GM18519 (cell line): ENCODE measurements at regions not wholly inside any gene's neighbourhood (a gene's known extent, or its start where the extent isn't known, plus 50 kb on each side); places are given as distances from the start of the nearest gene placed in this dataset.

Experiments
- ATAC-seq: cut with Tn5 transposase; IDR thresholded peaks from one replicate; pipeline ENCODE4 v1.9.1; 2021; ENCODE audit warnings: mild to moderate bottlenecking, moderate library complexity; ENCODE audit not compliant: unreplicated experiment, low FRiP score

DNA sequence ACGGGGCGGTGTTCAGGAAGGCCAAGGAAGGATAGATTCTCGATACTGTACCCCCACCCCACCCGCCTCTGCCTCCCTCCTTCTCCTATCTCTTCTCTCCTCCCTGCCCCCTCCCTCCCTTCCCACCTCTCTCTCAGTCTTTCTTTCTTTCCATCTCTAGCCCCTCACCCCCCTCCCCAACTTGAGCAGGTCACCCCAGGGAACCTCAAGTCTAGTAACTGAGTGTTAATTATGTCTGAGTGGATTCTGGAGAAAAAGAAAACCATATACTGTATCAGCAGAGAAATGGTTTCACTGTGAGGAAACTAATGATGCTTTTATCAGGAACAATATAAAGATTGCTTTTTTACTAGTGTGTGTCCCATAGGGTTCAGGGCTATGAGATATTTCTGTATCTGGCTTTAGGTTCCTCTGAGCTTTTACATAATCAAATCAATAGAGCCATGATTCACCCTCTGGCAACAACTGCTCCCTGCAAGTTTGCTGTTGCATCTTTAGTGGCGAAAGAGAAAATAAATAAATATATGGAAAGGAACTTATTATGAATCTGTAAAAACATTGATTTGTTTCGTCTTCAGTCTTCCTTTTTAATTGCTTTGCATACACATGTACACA lies 639.7 kb downstream of the CCDC171 start:
- no peak for ATAC-seq

- ATAC-seq = no peak
These were observed 640.2 kb downstream of the CCDC171 start for GRCh38 chr9:16193066-16193465.

GRCh38 chr9:16196206-16196605 lies 643.4 kb downstream of the CCDC171 start:
- ATAC-seq = no peak

DNA sequence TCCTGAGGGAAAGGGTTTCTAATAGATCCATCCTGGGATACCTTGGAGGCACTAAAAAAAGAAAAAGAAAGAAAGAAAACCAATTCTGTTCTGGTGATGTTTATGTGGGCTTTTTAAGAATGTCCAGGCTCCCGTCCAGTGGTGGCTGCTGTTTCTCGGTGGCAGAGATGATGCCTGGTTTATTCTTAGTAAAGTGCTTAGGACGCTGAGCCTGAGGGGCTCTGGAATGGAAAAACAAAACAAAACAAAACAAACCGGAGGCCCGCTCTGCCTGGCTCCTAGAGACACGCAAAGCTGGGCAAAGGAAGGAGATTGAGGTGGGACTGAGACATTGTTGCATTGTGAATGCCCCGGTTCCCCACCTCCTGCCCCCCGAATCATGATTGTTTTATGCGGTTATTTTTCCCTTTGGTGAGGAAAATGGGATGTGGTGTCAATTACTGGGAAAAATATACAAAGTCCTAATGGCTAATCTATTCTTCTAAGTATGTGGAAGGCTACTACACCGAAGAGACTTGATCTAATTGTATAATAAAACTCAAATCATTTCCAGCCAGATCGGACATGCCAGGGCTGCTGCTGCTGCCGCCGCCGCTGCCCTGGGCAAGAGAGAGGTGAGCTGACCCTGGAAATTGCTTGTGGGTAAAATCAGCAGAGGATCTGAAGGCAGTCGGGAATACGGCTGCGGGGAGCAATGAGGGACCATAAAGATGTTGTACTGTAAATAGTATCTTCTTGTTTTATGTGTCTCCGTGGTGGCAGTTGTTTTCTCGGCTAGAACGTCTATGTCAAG lies 644.9 kb downstream of the CCDC171 start:
- ATAC-seq = no peak

DNA sequence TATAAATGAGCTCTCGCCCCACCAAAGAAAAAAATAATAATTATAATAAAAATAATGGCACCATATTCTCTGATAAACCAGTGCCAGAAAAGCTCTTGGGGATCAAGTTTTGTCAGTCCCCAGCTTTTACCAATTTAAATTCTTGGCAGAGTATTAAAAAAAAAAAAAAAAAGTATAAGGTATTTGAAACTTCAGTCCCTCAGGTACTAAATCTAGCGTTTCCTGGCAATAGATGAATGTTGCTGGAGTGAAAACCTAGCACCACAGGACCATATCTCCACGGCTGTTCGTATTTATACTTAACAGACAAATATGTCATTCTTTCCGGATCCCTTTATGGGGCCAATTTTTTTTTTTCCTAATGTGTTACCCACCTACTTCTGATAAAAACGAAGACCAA lies 646.2 kb downstream of the CCDC171 start:
- ATAC-seq = no peak

GRCh38 chr9:16202221-16202620 lies 649.4 kb downstream of the CCDC171 start:
- ATAC-seq = no peak

GRCh38 chr9:16202914-16203728 lies 650.3 kb downstream of the CCDC171 start:
- no peak for ATAC-seq

- ATAC-seq = no peak
These were observed 651.1 kb downstream of the CCDC171 start for GRCh38 chr9:16203729-16204573.

DNA sequence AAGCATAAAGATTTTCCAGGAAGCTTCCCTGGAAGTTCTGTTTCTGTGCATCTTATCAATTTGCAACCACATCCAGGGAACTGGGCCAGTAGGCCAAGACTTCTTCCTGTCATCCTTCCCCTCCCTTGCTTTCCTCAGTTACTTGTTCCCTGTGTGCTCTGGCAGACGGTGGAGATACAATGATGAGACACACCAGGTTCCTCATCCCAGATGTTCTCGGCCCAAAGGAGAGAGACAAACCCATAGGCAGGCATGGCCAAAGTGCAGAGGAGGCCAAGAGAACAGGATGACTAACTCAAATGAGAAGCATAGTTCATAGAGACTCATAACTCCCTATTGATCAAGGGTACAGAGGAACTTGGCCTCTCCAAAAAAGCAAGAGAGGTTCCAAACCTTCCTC lies 652.6 kb downstream of the CCDC171 start:
- no peak for ATAC-seq

GRCh38 chr9:16206518-16206917 lies 653.7 kb downstream of the CCDC171 start:
- no peak for ATAC-seq

GRCh38 chr9:16207161-16207560 lies 654.3 kb downstream of the CCDC171 start:
- no peak for ATAC-seq

- no peak for ATAC-seq
These were observed 657.6 kb downstream of the CCDC171 start for GRCh38 chr9:16210440-16210839.

GRCh38 chr9:16211946-16212345 lies 658.5 kb downstream of the BNC2 start:
- ATAC-seq = no peak

DNA sequence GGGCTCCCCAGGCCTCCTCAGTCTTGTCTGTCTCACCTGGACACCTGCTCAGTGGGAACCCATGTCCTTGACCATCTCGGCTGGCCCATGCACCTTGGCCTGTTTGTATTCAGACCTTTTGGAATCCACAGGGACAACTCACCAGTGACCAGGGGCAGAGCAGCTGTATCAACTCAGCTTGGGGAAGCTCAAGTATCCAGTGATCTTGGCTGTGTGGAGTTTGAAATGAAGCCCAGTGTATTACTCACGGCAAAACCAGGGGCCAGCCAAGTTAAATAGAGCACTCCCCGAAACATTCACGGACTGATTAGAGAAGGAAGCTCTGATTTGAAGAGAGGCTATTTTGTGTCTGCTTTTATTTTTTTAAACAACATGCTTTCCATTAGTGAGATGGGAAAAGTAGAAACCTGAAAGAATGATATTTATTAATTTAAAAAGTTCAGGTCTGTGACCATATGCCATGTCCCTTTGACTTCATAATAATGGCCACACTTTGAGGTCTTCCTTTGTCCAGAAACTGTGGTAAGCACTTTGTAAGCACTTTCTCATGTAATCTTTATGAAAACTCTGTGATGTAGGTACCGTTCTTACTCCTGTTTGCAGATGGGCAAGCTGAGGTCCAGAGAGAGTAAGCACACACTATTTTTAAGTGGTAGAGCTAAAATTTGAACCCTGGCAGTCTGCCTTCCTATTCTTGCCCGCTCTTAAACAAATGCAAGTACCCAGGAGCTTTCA lies 656.5 kb downstream of the BNC2 start:
- no peak for ATAC-seq

- ATAC-seq = no peak
These were observed 655.7 kb downstream of the BNC2 start for GRCh38 chr9:16214677-16215352.

DNA sequence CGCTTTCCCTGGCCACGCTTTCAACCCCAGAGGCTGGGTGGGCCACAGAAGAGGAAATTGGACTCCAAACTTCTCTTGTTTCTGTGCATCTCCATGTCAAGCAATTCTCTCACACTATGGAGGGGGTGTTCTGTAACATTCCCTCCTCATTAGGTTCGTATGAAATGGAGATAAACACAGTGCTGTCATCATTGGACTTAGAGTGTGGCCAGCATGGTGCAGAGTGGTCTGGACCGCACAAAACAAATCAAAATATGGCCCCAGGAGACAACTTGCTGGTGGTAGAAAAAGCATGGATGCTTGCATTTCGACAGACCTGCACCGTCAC lies 655.2 kb downstream of the BNC2 start:
- ATAC-seq = no peak

DNA sequence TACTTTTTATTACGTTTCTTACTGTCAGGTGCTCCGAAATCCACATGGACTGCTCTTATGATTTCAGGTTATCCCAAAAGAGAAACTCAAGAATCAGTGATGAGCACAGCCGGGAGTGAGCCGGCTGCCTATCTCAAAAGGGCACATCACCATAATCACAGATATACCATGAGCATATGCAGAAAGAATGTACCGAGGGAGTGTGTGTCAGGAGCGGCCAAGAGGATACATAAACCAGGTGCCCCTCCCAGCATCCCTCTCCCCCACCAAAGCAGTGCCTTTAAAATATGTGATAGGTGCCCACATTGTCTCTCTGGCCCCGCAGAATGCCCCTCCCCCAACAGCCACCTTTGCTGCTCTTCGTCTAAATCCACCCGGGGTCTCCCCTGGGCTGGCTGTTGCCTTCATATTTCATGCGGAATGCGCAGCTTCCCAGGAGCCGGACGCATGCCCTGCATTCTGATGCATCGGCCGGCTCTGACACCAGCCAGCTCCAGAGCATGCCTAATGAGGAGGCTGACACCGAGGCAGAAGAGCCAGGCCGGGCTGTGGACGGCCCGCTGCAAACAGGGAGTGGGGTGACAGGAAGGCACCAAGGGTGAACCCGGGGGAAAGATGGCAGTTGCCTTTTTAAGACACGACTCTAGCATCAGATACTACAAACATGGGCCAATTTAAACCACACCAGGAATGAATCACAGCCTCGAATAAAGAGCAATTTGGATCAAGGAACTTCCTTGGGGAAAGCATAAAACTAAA lies 652.3 kb downstream of the BNC2 start:
- no peak for ATAC-seq

DNA sequence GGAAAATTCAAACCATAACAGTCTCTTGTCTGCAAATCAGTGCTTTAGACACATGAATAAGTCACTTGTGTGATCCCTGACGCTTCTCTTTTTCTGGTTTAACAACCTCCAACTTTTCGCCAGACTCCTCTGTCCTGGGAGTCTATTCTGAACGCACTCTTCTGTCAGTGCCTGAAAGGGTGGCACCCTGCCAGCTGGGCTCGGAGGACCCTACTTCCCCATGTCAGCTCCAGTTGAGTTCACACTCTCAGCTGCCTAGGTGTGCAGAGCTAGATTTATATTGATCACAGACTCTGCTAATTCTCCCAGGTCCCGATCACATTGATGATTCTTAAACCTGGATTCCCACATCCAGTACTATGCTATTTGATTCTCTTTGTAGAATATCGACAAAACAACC lies 649.1 kb downstream of the BNC2 start:
- peak; percentile 20 for ATAC-seq
